ENCODE measurements at regions not wholly inside any gene's neighbourhood (a gene's known extent, or its start where the extent isn't known, plus 50 kb on each side); places are given as distances from the start of the nearest gene placed in this dataset.

DNA sequence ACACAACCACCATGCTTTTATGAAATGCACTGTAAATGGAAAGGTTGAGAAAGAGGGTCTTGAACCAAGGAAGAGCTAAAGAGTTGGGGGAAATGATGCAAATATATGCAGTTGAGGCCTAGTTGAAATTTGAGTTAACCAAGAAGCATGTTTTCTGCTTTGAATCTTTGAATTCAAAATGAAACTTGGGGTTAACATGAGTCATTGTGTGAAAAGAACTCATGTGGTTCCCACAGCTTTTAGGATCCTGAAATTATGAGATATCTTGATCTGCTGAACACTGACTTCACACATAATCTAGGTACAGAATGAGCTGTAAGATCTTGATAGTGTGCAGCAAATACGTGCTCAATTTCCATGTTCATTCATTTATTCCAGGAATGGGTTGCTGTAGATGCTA is 422.9 kb upstream of the TRIB2 start:
- H3K27me3 Mint-ChIP-seq = peaks cover 6% of the 10 kb centered on the region
- peaks cover 2% of the 10 kb centered on the region for H3K36me3 Mint-ChIP-seq
- peak overlapping the region; percentile 63 for H3K27ac Mint-ChIP-seq
- peaks cover 31% of the 10 kb centered on the region for H3K4me1 Mint-ChIP-seq
- H3K9me3 Mint-ChIP-seq = peaks cover 4% of the 10 kb centered on the region
- H3K4me3 Mint-ChIP-seq = no peak overlapping the region
- DNase-seq = peak; percentile 3

DNA sequence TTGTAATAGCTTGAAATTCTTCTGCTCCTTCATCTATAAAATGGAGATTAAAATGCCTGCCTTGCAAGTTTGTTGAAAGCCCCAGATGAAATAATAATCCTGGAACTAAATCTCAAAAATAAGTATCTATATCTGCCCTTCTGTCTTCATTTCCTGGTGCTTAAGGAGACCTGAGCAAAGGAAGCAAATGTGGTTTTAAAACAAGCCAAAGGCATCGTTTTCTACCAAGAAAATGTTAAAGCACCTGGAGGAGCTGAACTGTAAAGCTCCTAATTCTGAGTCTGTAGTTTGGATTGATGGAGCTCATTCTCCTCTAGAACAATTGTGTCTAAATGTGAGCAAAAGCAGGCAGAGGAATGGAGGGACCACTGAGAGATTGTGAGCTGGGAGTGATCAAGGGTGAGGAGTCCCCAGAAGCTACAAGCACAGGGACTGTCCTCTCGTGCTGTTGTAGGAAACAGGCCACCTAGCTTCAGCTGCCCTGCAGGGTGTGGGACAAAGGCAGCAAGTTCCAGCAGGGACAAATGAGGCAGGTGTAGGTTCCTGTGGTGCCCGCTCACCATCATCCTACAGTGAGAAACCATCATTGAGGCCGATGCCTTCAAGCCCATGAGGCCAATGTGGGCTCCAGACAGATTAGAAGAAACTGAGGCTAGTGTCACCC is 420.7 kb upstream of the TRIB2 start:
- Mint-ChIP-seq H3K4me1 (peaks cover 31% of the 10 kb centered on the region), H3K4me3 (no peak overlapping the region), H3K27me3 (peaks cover 6% of the 10 kb centered on the region), H3K36me3 (peaks cover 2% of the 10 kb centered on the region), H3K9me3 (peaks cover 4% of the 10 kb centered on the region), H3K27ac (no peak overlapping the region)
- DNase-seq = no peak

DNA sequence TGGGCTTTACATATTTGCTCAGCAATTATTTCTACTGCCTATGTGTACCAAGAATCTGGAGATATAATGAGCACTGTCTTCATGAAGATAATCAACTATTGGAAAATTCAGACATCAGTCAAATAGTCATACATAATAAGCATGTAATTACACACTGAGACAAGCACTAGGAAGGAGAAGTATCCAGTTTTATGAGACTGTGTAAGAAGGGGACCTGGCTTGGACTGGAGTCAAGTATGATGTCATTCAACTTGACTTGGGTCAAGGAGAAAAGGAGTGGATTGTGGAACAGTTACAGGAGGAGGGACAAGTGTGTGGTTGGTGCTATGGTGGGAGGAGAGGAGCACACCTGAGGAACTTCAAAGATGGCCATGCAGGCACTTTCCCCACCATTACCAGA is 419.8 kb upstream of the TRIB2 start:
- Mint-ChIP-seq H3K27me3 (peaks cover 6% of the 10 kb centered on the region), H3K36me3 (peaks cover 2% of the 10 kb centered on the region), H3K9me3 (peaks cover 4% of the 10 kb centered on the region), H3K4me3 (no peak overlapping the region), H3K4me1 (peaks cover 37% of the 10 kb centered on the region), H3K27ac (no peak overlapping the region)
- DNase-seq = no peak

DNA sequence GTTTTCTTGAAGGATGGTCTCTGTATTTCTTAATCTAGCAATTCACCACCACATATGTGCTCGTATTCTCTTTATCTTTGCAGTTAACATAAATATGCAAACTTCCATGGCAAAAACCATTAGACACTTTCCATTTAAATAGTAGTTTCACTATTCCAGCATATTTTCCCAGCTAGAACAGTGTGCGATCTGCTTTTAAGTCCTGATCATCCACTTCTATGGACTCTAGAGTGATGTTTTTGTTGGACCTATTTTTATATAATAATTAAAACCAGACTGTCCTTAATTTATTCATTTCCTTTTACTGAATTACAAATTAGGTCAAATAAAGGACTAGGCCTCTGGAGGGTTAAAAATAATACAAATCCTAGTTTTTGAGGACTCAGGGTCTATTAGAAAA is 418.4 kb upstream of the TRIB2 start:
- Mint-ChIP-seq H3K4me3 (no peak overlapping the region), H3K27me3 (peaks cover 6% of the 10 kb centered on the region), H3K4me1 (peaks cover 50% of the 10 kb centered on the region), H3K9me3 (peaks cover 2% of the 10 kb centered on the region), H3K36me3 (no peaks in the 10 kb centered on the region), H3K27ac (no peak overlapping the region)
- DNase-seq = no peak

DNA sequence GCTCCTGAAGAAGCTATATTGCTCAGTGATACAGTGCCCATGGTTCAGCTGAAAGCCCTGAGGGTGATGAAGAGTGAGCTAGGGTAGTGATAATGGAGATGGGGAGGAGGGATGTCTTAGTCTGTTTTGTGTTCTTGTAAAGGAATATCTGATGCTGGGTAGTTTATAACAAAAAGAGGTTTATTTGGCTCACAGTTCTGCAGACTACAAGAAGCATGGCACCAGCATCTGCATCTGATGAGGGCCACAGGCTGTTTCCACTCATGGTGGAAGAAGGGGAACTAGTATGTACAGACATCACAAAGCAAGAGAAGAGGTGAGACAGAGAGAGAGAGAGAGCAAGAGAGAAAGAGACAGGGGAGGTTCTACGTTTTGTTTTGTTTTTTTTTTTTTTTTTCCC is 417.3 kb upstream of the TRIB2 start:
- H3K4me1 Mint-ChIP-seq = peaks cover 51% of the 10 kb centered on the region
- H3K9me3 Mint-ChIP-seq = peaks cover 2% of the 10 kb centered on the region
- H3K27me3 Mint-ChIP-seq = peaks cover 6% of the 10 kb centered on the region
- H3K4me3 Mint-ChIP-seq = no peak overlapping the region
- H3K27ac Mint-ChIP-seq = no peak overlapping the region
- H3K36me3 Mint-ChIP-seq = no peaks in the 10 kb centered on the region
- DNase-seq = no peak

DNA sequence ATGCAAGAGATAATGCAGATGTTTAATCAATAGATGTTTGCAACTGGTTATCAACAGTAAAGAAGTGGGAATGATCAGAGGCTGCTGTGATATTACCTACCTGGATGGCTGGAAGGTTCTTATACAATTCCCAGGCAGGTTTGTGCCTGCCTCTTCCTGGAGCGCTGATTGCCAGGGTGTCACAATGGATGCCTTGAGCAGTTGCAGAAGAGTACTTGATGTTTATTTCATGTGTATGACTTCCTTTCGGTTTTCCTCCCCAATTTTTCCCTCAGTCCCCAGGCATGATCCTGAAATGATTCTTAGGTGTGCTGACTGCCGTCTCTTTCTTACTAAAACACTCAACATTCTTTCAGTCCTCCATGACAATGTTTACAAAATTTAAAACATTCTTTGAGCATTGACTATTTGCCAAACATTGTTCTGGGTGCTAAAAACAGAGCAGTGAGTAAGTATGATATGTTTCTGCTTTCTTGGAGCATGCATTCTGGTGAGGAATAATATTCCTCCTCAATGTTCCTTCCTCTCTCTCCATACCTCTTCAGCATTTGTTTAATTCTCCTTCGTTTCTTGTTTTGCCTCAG is 416.6 kb upstream of the TRIB2 start:
- no peak overlapping the region for H3K27ac Mint-ChIP-seq
- H3K9me3 Mint-ChIP-seq = peaks cover 2% of the 10 kb centered on the region
- H3K4me1 Mint-ChIP-seq = peaks cover 46% of the 10 kb centered on the region
- H3K27me3 Mint-ChIP-seq = peaks cover 6% of the 10 kb centered on the region
- H3K36me3 Mint-ChIP-seq = no peaks in the 10 kb centered on the region
- no peak overlapping the region for H3K4me3 Mint-ChIP-seq
- DNase-seq = no peak

DNA sequence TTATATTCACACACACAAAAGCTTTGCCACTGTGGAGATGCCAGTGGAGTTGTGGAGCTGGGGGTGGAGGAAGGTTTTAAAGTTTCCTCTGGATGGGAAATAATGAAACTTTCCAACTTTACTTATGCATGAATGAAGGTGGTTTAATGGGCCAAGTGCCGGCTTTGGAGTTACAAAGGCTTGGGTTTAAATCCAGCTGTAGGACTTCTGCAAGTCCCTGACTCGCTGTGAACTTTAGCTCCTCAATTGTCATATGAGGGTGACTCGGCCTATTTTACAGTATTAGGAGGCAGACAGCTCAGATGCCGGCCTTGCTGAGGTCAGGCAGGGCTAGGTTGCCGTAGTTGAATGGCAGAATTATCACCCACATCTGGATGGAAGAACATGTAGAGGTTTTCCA is 415.8 kb upstream of the TRIB2 start:
- Mint-ChIP-seq H3K27ac (no peak overlapping the region), H3K27me3 (peaks cover 6% of the 10 kb centered on the region), H3K9me3 (peaks cover 2% of the 10 kb centered on the region), H3K4me3 (no peak overlapping the region), H3K36me3 (no peaks in the 10 kb centered on the region), H3K4me1 (peaks cover 38% of the 10 kb centered on the region)
- no peak for DNase-seq

DNA sequence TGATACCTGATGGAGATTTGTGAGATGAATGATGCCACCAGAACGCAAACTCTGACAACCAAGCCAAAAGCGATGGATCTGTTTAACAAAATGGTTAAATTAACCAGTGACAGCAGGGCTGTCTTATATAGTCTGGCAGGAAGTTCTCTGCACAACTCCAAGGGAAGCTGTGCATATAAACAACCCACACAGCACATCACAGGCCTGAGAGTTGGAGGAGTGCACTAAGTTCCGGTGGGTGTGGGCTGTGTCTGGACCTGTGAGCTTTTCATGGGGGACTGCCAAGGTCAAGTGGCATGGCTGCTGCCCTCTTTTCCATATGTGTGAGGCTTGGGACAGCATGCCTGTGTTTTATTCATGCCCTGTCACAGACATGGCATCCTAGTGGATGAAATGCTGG is 414.6 kb upstream of the TRIB2 start:
- Mint-ChIP-seq H3K27ac (peak overlapping the region; percentile 10), H3K4me3 (no peak overlapping the region)
- no peak for DNase-seq

DNA sequence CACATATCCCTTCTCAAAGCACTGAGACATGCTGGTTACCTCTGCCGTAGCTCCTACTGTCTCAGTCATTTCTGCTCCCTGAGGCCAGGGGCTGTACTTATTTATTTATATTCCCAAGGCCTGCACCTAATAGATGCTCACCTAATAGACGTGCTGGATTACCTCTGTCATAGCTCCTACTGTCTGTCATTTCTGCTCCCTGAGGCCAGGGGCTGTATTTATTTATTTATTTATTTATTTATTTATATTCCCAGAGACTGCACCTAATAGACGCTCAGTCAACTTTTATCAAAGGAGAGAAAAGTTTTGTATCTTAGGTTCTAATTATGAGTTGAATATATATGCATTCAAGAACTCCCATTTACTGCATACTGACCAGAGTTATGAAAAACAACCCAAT is 414.0 kb upstream of the TRIB2 start:
- H3K36me3 Mint-ChIP-seq = no peaks in the 10 kb centered on the region
- no peak for DNase-seq
- no peaks in the 10 kb centered on the region for H3K27me3 Mint-ChIP-seq
- no peak overlapping the region for H3K27ac Mint-ChIP-seq
- peaks cover 32% of the 10 kb centered on the region for H3K4me1 Mint-ChIP-seq
- no peak overlapping the region for H3K4me3 Mint-ChIP-seq
- H3K9me3 Mint-ChIP-seq = no peaks in the 10 kb centered on the region

More for the DNA sequence above, 414.6 kb upstream of the TRIB2 start:
- no peaks in the 10 kb centered on the region for H3K36me3 Mint-ChIP-seq
- H3K27me3 Mint-ChIP-seq = peaks cover 2% of the 10 kb centered on the region
- H3K4me1 Mint-ChIP-seq = peaks cover 32% of the 10 kb centered on the region
- no peaks in the 10 kb centered on the region for H3K9me3 Mint-ChIP-seq

DNA sequence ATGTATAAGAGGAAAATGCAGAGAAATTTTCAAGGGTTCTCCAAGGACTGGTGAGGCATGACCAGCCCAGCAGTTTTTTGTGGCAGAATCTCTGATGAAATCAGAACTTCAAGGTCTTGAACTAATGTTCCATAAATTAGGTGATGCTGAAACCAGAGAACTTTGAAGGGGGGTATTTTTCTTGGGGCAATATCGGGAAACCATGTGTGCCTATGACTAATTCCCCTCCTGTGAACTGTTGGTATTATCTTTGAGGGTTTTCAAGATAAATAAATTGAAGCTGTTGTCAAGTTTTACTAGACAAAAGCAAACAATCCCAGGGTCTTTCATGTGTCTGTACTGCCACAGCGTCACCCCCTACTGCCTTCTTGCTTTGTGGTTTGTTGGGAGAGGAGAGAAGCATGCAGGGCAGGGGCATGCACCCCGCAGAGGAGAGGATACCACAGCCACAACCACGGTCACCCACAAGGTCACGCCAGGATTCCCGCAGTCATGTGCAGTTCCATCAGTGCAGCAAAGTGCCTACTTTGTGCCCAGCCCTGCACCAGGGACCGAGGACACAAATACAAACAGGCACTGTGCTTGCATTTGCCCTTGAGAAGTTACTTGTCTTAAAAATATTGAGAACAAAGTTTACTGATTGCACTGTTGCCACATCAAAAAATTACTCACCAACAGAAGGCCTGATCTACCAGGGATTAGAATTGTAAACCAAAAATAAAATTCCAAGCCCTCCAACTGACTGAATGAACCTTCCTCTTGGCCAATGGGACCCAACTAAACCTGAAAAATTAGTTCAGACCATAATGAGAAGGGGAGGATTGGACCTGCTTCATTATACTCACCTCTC is 413.3 kb upstream of the TRIB2 start:
- peak overlapping the region; percentile 72 for H3K27ac Mint-ChIP-seq
- DNase-seq = no peak
- H3K36me3 Mint-ChIP-seq = no peaks in the 10 kb centered on the region
- no peak overlapping the region for H3K4me3 Mint-ChIP-seq
- H3K27me3 Mint-ChIP-seq = no peaks in the 10 kb centered on the region
- H3K4me1 Mint-ChIP-seq = peaks cover 32% of the 10 kb centered on the region
- H3K9me3 Mint-ChIP-seq = no peaks in the 10 kb centered on the region

DNA sequence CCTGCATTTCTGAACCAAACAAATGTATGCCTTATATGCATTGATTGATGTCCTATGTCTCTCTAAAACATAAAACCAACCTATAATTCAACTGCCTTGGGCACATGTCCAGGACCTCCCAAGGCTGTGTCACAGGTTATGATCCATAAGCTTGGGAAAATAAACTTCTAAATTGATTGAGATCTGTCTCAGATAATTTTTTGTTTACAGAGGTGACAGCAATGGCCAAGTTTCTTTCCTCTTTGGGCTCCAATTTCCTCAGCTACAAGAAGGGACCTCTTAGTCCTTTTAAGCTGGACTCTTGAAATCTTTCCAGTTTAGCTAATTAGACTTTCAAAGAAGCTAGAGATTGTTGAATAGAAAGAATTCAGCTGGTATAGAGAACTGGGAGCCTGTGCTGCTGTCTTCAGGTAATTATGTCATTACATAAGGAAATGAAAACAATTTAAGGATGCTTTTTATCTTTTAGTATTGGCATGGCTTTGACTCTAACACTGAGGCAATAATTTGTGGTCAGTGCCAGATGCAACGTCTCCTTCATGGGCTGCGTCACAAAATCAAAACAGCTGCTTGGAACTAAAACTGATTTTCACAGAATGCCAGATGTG is 412.1 kb upstream of the TRIB2 start:
- Mint-ChIP-seq H3K9me3 (no peaks in the 10 kb centered on the region), H3K36me3 (no peaks in the 10 kb centered on the region), H3K4me1 (peaks cover 37% of the 10 kb centered on the region), H3K4me3 (no peak overlapping the region), H3K27me3 (no peaks in the 10 kb centered on the region), H3K27ac (no peak overlapping the region)
- no peak for DNase-seq

DNA sequence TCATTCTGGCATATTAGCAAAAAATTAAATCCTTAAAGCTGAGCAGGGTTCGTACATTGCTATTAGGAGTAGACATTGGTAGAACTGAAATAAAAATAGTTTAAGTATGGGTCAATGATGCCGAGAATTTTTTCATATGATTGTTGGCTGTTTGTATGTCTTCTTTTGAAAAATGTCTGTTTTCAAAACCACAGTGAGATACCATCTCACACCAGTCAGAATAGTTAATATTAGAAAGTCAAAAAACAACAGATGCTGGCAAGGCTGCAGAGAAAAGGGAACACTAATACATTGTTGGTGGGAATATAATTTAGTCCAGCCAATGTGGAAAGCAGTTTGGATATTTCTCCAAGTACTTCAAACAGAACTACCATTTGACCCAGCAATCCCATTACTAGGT is 410.8 kb upstream of the TRIB2 start:
- H3K4me1 Mint-ChIP-seq = peaks cover 50% of the 10 kb centered on the region
- no peaks in the 10 kb centered on the region for H3K27me3 Mint-ChIP-seq
- no peaks in the 10 kb centered on the region for H3K36me3 Mint-ChIP-seq
- H3K27ac Mint-ChIP-seq = no peak overlapping the region
- H3K9me3 Mint-ChIP-seq = no peaks in the 10 kb centered on the region
- no peak for DNase-seq
- H3K4me3 Mint-ChIP-seq = no peak overlapping the region

DNA sequence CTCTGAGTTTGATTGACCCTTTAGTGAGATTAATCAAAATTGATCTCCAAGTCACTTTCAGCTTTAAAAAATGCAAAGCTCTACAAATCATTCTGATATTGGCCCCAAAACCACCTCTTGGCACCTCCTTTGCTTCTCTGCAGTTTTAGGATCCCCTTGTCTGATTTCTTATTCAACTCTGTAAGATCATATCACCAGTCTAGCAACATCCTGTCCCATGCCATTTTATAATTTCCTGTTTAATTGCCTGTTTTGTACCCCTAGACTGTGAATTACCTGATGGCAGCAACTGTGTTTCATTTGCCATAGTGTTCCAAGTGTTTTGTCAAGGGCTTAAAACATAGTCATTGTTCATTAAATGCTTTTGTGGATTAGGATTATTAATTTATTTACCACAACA is 406.3 kb upstream of the TRIB2 start:
- Mint-ChIP-seq H3K4me1 (peaks cover 34% of the 10 kb centered on the region), H3K27me3 (no peaks in the 10 kb centered on the region), H3K27ac (no peak overlapping the region), H3K36me3 (no peaks in the 10 kb centered on the region), H3K4me3 (no peak overlapping the region), H3K9me3 (no peaks in the 10 kb centered on the region)
- no peak for DNase-seq

DNA sequence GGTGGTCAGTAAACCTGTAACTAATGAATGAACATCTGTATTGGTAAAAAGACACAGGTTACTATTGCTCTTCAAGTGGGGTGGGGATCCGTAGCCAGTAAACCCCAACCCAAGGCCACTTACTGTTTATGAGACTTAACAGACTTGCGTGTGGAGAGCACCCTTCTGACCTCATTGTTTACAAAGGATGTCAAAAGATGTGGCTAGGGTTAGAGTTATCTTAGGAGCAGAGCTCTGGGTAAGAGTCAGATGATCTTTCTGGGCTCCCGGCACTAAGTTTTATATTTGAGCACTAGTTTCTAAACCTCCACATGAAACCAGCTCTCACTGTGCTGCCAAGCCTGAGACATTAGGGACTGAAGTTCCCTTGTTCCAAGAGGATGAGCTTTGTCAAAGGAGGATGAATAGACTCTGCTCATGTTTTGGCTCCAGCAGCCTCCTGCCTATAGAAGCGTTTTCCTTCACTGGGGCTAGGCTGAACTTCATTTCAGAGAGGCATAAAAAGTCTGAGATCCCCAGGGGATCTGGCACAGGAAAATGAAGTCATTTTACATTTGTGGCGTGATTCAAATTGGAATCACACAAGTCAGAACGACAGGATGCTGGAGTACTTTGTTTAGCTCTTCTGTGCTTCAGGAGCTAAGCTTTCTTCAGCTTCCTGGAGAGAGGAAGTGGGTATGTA is 403.1 kb upstream of the TRIB2 start:
- DNase-seq = no peak
- Mint-ChIP-seq H3K9me3 (no peaks in the 10 kb centered on the region), H3K27ac (no peak overlapping the region), H3K27me3 (no peaks in the 10 kb centered on the region), H3K4me3 (no peak overlapping the region), H3K36me3 (no peaks in the 10 kb centered on the region), H3K4me1 (peaks cover 34% of the 10 kb centered on the region)

All from activated naive CD8-positive, alpha-beta T cell treated with anti-CD3 and anti-CD28 coated beads for 36 hours (primary cell).